ENCODE measurements at regions not wholly inside any gene's neighbourhood (a gene's known extent, or its start where the extent isn't known, plus 50 kb on each side); places are given as distances from the start of the nearest gene placed in this dataset.
"Not testable (repeated sequence)": the region's sequence is repeated elsewhere in the genome, so short reads cannot be mapped to it uniquely, and the experiment has no call there.

GRCh38 chr12:126976579-126976978 lies 1290.4 kb upstream of the TMEM132C start:
- DNase-seq (no peak), ATAC-seq (no peak)
- WGBS, 4 donors = 56 to 68% (median 64%) methylated on average over 6 of the region's 6 CpGs
- intact Hi-C loops (cut with DNase I) = no loop called here
- Histone ChIP-seq H3K4me3 (no peak overlapping the region), H3K9me3 (no peaks in the 10 kb centered on the region), H3K27me3 (peaks cover 0 to 7% (median 0%) of the 10 kb centered on the region in 9 donors), H3K27ac (no peak overlapping the region), H3K36me3 (no peaks in the 10 kb centered on the region), H3K4me1 (no peaks in the 10 kb centered on the region)
- TF ChIP-seq POLR2A (IDR thresholded peaks at IDR 0.05) (no peak), CTCF (IDR thresholded peaks at IDR 0.05) (no peak)

DNA sequence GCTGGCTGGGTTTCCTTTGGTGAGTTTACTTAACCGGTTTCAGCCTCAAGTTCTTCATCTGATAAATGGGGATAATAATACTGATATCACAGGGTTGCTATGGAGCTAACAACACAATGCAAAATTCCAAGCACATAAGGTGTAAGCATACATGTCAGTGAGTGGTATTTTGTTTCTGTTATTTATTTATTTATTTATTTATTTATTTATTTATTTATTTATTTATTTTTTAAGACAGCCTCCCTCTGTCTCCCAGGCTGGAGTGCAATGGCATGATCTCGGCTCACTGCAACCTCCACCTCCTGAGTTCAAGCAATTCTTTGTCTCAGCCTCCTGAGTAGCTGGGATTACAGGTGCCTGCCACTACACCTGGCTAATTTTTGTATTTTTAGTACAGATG lies 1287.4 kb upstream of the TMEM132C start:
- H3K27ac ChIP-seq; H3K36me3 ChIP-seq; ATAC-seq; intact Hi-C loops (cut with DNase I); H3K4me1 ChIP-seq; H3K9me3 ChIP-seq; H3K27me3 ChIP-seq; DNase-seq; H3K4me3 ChIP-seq: not testable (repeated sequence)
- WGBS, 4 donors = 85 to 88% (median 87%) methylated on average over 2 of the region's 2 CpGs

- 40 to 54% (median 46%) methylated on average over 1 of the region's 1 CpG for WGBS, 4 donors
These were observed 1284.3 kb upstream of the TMEM132C start for GRCh38 chr12:126982707-126983106.

DNA sequence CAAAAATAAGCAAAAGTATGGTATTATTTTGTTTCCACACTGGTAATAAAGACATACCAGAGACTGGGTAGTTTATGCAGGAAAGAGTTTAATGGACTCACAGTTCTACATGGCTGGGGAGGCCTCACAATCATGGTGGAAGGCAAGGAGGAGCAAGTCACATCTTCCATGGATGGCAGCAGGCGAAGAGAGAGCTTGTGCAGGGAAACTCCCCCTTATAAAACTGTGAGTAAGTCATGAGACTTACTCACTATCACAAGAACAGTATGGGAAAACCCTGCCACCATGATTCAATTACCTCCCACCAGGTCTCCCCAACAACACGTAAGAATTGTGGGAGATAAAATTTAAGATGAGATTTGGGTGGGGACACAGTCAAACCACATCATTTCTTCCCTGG lies 1283.2 kb upstream of the TMEM132C start:
- H3K36me3 ChIP-seq; H3K4me3 ChIP-seq; H3K27me3 ChIP-seq; H3K9me3 ChIP-seq; intact Hi-C loops (cut with DNase I); H3K27ac ChIP-seq; H3K4me1 ChIP-seq; ATAC-seq; DNase-seq: not testable (repeated sequence)
- 63 to 73% (median 66%) methylated on average over 2 of the region's 2 CpGs for WGBS, 4 donors

More at GRCh38 chr12:126982707-126983106, 1284.3 kb upstream of the TMEM132C start:
- intact Hi-C loops (cut with DNase I) = no loop called here
- no peaks in the 10 kb centered on the region for H3K36me3 ChIP-seq
- H3K27me3 ChIP-seq = peaks cover 0 to 5% (median 0%) of the 10 kb centered on the region in 9 donors
- no peak overlapping the region for H3K4me3 ChIP-seq
- H3K9me3 ChIP-seq = peaks cover 0 to 4% (median 0%) of the 10 kb centered on the region in 12 donors
- H3K4me1 ChIP-seq = no peaks in the 10 kb centered on the region
- no peak for ATAC-seq
- TF ChIP-seq CTCF (IDR thresholded peaks at IDR 0.05) (no peak), POLR2A (IDR thresholded peaks at IDR 0.05) (no peak)
- no peak overlapping the region for H3K27ac ChIP-seq
- no peak for DNase-seq

- intact Hi-C loops (cut with DNase I); ATAC-seq; H3K4me3 ChIP-seq; H3K36me3 ChIP-seq; H3K9me3 ChIP-seq; H3K4me1 ChIP-seq; DNase-seq; H3K27ac ChIP-seq; H3K27me3 ChIP-seq: not testable (repeated sequence)
These were observed 1281.3 kb upstream of the TMEM132C start for GRCh38 chr12:126985663-126986062.

DNA sequence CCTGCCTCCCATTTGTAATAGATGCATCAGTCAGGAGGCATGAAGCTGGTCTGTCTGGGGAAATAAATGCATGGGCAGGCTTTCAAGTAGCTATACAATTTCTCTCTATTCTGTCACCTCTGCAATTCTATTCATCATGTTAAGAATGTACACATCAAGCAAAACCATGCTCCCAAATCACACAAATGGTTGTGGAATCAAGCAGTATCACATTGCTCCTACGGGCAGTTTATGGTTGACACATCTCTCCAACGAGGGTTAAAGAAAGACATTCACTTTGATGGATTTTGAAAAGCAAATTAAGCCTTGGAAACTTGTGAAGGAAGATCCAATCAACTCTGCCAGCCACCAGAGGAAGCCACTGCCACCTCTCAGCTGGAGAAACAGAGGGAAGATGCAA lies 1277.4 kb upstream of the TMEM132C start:
- ATAC-seq = no peak
- H3K27me3 ChIP-seq = peaks cover 0 to 10% (median 0%) of the 10 kb centered on the region in 9 donors
- H3K4me1 ChIP-seq = no peaks in the 10 kb centered on the region
- DNase-seq = no peak
- peaks cover 0 to 3% (median 0%) of the 10 kb centered on the region in 12 donors for H3K9me3 ChIP-seq
- H3K4me3 ChIP-seq = no peak overlapping the region
- intact Hi-C loops (cut with DNase I) = no loop called here
- H3K36me3 ChIP-seq = no peaks in the 10 kb centered on the region
- H3K27ac ChIP-seq = no peak overlapping the region
- TF ChIP-seq CTCF (IDR thresholded peaks at IDR 0.05) (no peak), POLR2A (IDR thresholded peaks at IDR 0.05) (no peak)
- 45 to 56% (median 50%) methylated on average over 2 of the region's 2 CpGs for WGBS, 4 donors

Data from heart left ventricle (tissue), 16 donors.